AG04450 (cell line): ENCODE measurements at regions not wholly inside any gene's neighbourhood (a gene's known extent, or its start where the extent isn't known, plus 50 kb on each side); places are given as distances from the start of the nearest gene placed in this dataset.

ENCODE experiments used
- CTCF ChIA-PET: fragments of 300-600, 350-600 bp; formaldehyde crosslinking; extraction: SDS; loops from one replicate; lab custom pipeline; 2022; ENCODE audit warnings: antibody characterized with exemption, inconsistent platforms; lab: Charles Lee
- POLR2A ChIA-PET: fragments of 350-600 bp; formaldehyde crosslinking; extraction: SDS; loops from one replicate; lab custom pipeline; 2021; ENCODE audit warnings: antibody characterized with exemption, inconsistent platforms; lab: Yijun Ruan, JAX
- DNase-seq: peaks from one replicate; pipeline ENCODE4 v3.0.0-alpha.2; 2011; ENCODE audit warnings: low read depth, low spot score
- H3K27ac ChIP-seq: one replicate; pipeline ENCODE4 v1.5.1; 2012; ENCODE audit warnings: low read depth, low read length, control low read depth
- H3K27me3 ChIP-seq: one replicate; pipeline ENCODE4 v1.6.0; 2012; ENCODE audit warnings: low read length; ENCODE audit not compliant: control insufficient read depth, insufficient read depth
- H3K4me3 ChIP-seq: 2 replicates; pipeline ENCODE4 v1.5.1; 2011; ENCODE audit warnings: mild to moderate bottlenecking, low read depth, low read length, control low read depth
- H3K9me3 ChIP-seq: 2 replicates; pipeline ENCODE4 v1.5.1; 2012; ENCODE audit warnings: low read length; ENCODE audit not compliant: control insufficient read depth, insufficient read depth
- TF ChIP-seq, protein P1 (sequence below): IDR thresholded peaks from 2 replicates; pipeline ENCODE4 v1.5.1; 2011; ENCODE audit warnings: low read depth, low read length, control low read depth, inconsistent platforms

DNA sequence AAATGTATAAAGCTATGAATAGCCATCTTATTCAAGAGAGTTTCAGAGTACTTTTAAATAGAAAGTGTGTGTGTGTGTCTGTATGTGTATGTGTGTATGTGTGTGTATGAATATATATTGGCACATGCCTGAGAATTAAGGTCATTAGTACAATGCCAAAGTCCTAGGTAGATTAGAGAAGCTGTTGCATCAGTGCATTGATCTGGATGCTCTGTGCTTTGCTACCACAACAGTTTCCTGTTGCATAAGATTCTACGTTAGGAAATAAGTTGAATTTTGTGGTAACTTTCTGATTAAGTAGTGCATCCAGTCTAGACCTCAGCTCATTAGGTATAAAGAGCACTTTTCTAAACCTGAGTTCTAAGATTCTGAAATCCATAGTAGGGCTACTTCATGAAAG is 1102.8 kb upstream of the KLHL29 start:
- CTCF ChIA-PET, result interaction anchor here (0.5 kb wide), 1 partner anchor 163 kb away, joined by 5 read pairs; no protein-coding TSS in a partner anchor
- no peak for DNase-seq

DNA sequence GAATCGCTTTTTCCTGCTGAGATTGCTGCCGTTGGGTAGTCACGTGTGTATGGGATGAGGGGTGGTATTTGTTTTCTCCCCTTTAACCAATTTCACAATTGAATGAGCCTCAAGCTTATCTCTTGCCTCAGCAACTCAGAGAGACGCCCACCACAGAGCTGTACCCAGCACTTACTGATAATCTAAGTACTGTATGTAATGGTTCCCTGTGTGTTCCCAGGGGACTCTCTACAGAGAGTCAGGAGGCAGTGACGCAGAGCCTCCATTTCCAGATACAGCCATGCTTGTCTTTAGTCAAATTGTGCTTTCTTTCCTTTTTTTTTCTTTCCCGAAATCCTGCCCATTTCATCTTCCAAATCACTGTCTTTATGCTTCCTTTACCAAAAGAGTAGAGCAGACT is 1102.1 kb upstream of the KLHL29 start:
- H3K4me3 ChIP-seq, result no peak overlapping the region
- CTCF ChIA-PET, result no interaction called here
- no peak overlapping the region for H3K27ac ChIP-seq
- POLR2A ChIA-PET, result no interaction called here
- no peaks in the 10 kb centered on the region for H3K9me3 ChIP-seq
- TF ChIP-seq, protein P1, sequence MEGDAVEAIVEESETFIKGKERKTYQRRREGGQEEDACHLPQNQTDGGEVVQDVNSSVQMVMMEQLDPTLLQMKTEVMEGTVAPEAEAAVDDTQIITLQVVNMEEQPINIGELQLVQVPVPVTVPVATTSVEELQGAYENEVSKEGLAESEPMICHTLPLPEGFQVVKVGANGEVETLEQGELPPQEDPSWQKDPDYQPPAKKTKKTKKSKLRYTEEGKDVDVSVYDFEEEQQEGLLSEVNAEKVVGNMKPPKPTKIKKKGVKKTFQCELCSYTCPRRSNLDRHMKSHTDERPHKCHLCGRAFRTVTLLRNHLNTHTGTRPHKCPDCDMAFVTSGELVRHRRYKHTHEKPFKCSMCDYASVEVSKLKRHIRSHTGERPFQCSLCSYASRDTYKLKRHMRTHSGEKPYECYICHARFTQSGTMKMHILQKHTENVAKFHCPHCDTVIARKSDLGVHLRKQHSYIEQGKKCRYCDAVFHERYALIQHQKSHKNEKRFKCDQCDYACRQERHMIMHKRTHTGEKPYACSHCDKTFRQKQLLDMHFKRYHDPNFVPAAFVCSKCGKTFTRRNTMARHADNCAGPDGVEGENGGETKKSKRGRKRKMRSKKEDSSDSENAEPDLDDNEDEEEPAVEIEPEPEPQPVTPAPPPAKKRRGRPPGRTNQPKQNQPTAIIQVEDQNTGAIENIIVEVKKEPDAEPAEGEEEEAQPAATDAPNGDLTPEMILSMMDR, result no peak
- H3K27me3 ChIP-seq, result no peaks in the 10 kb centered on the region
- DNase-seq, result no peak

More for the DNA sequence above, 1102.8 kb upstream of the KLHL29 start:
- no peaks in the 10 kb centered on the region for H3K9me3 ChIP-seq
- H3K27me3 ChIP-seq, result no peaks in the 10 kb centered on the region
- no peak overlapping the region for H3K27ac ChIP-seq
- POLR2A ChIA-PET, result no interaction called here
- H3K4me3 ChIP-seq, result no peak overlapping the region
- TF ChIP-seq, protein P1, result no peak

DNA sequence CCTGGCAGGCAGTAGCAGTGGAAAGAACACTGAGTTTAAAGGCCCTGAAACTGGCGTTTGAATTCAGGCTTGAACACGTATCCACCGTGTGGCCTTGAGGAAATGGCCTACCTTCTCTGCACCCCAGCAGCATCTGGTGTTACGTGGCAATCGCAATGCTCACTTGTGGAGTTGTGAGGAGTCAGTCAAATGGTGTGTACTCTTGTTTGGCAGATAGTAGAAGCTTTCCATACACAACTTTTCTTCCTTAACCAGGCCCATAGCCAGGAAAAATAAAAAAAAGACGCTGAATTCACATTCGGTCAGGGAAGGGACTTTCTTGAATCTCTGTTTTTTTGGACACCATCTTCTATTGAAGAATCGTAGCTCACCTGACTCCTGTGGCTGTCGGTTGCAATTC is 1101.5 kb upstream of the KLHL29 start:
- Histone ChIP-seq H3K27ac (no peak overlapping the region), H3K4me3 (no peak overlapping the region), H3K27me3 (no peaks in the 10 kb centered on the region), H3K9me3 (no peaks in the 10 kb centered on the region)
- ChIA-PET CTCF (no interaction called here), POLR2A (no interaction called here)
- TF ChIP-seq, protein P1, result no peak
- DNase-seq, result no peak

DNA sequence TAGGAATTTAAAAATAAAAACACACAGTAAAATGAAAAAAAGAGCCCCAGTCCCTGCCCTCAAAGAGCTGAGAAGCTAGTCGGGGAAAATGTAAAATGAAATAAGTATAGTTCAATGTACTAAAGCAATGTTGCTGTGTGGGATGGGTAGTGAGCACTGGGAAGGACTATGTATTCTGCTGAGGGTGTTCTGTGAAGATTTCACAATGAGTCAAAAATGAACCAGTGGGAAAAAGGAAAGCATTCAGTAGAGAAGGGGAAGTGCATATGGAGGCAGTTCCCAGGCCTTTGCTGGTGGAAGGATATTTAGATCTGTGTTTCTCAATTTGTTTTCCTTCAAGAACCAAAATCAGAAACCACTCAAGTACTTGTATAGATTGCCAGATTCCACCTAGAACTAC is 1094.7 kb upstream of the KLHL29 start:
- TF ChIP-seq, protein P1, result no peak
- no peaks in the 10 kb centered on the region for H3K9me3 ChIP-seq
- no peaks in the 10 kb centered on the region for H3K27me3 ChIP-seq
- ChIA-PET CTCF (no interaction called here), POLR2A (no interaction called here)
- no peak overlapping the region for H3K4me3 ChIP-seq
- DNase-seq, result no peak
- no peak overlapping the region for H3K27ac ChIP-seq

DNA sequence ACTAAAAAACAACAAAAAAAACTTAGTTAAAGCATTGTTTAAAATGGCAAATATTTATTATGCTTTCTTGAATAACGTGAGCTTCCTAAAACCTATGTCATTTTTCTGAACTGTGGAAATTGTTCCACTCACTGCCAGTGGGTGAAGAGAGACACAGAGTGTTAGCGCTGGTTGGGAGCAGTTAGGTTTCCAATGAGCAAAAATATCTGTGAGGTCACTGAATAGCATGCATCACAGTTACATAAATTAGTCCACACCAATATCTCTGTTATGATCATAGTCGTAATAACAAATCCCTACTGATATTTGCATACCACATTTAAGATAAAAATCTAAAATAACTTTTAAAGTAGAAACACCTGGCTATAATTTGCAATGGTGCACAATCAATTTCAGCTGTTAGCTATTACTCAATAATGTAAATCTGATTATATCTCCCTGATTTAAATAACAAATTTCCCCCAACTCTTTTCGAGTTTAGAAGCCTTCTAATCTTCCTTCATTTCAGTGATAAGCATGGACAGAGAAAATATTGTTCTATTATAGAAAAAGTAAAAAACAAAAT is 1094.0 kb upstream of the KLHL29 start:
- Histone ChIP-seq H3K9me3 (no peaks in the 10 kb centered on the region), H3K27me3 (no peaks in the 10 kb centered on the region), H3K4me3 (no peak overlapping the region), H3K27ac (no peak overlapping the region)
- ChIA-PET POLR2A (no interaction called here), CTCF (no interaction called here)
- TF ChIP-seq, protein P1, result no peak
- DNase-seq, result no peak
